GM23338 (cell line): ENCODE measurements at regions not wholly inside any gene's neighbourhood (a gene's known extent, or its start where the extent isn't known, plus 50 kb on each side); places are given as distances from the start of the nearest gene placed in this dataset.

Source experiments
- ATAC-seq: fragments of 200-7000 bp; cut with Tn5 transposase; 3 replicates; pipeline ENCODE4 v1.9.1; 2020
- DNase-seq: peaks from one replicate; pipeline ENCODE4 v3.0.0-alpha.2; 2015; ENCODE audit warnings: low spot score
- H2AFZ ChIP-seq: fragments of 200-600 bp; sonication (generic); 2 replicates; pipeline ENCODE4 v1.8.0; 2016; ENCODE audit warnings: antibody characterized with exemption, mild to moderate bottlenecking, moderate library complexity
- H3F3A ChIP-seq: fragments of 200-600 bp; sonication (generic); replicated peaks from 2 replicates; pipeline ENCODE4 v1.8.0; 2017; ENCODE audit warnings: antibody characterized with exemption, mixed run types, low read depth
- H3K27ac ChIP-seq: fragments of 200-600 bp; sonication (generic); 2 replicates; pipeline ENCODE4 v1.6.1; 2016; ENCODE audit warnings: low read depth
- H3K27me3 ChIP-seq: fragments of 200-600 bp; sonication (generic); 2 replicates; pipeline ENCODE4 v1.8.0; 2016; ENCODE audit warnings: mild to moderate bottlenecking, mixed run types, moderate library complexity; ENCODE audit not compliant: insufficient read depth
- H3K36me3 ChIP-seq: fragments of 200-600 bp; sonication (generic); 2 replicates; pipeline ENCODE4 v1.8.0; 2016; ENCODE audit warnings: mild to moderate bottlenecking; ENCODE audit not compliant: insufficient read depth
- H3K4me1 ChIP-seq: fragments of 200-600 bp; sonication (generic); 2 replicates; pipeline ENCODE4 v1.8.0; 2016; ENCODE audit warnings: mild to moderate bottlenecking, moderate library complexity; ENCODE audit not compliant: insufficient read depth
- H3K4me2 ChIP-seq: fragments of 200-600 bp; sonication (generic); 2 replicates; pipeline ENCODE4 v1.7.1; 2017; ENCODE audit warnings: mixed run types
- H3K4me3 ChIP-seq: fragments of 200-600 bp; sonication (generic); 2 replicates; pipeline ENCODE4 v1.6.1; 2016; ENCODE audit warnings: mixed run types
- H3K79me2 ChIP-seq: fragments of 200-600 bp; sonication (generic); replicated peaks from 2 replicates; pipeline ENCODE4 v1.8.0; 2017; ENCODE audit warnings: mild to moderate bottlenecking; ENCODE audit not compliant: insufficient read depth
- H3K9me2 ChIP-seq: fragments of 200-600 bp; sonication (generic); 2 replicates; pipeline ENCODE4 v1.8.0; 2017; ENCODE audit not compliant: insufficient read depth
- H4K20me1 ChIP-seq: fragments of 200-600 bp; sonication (generic); replicated peaks from 2 replicates; pipeline ENCODE4 v1.8.0; 2017; ENCODE audit warnings: mild to moderate bottlenecking; ENCODE audit not compliant: insufficient read depth
- H3K27ac Mint-ChIP-seq: 2 replicates; pipeline ENCODE4 v1.8.0; 2020; ENCODE audit warnings: inconsistent platforms, mild to moderate bottlenecking, moderate library complexity, mixed read lengths
- H3K27me3 Mint-ChIP-seq: 3 replicates; pipeline ENCODE4 v1.8.0; 2022; ENCODE audit warnings: low read depth, mild to moderate bottlenecking, moderate library complexity, mixed read lengths, inconsistent platforms; ENCODE audit not compliant: insufficient read depth, poor library complexity
- H3K36me3 Mint-ChIP-seq: 3 replicates; pipeline ENCODE4 v1.8.0; 2021; ENCODE audit warnings: low read depth, mild to moderate bottlenecking, inconsistent platforms, moderate library complexity, mixed read lengths
- H3K4me1 Mint-ChIP-seq: 3 replicates; pipeline ENCODE4 v1.8.0; 2020; ENCODE audit warnings: mild to moderate bottlenecking, inconsistent platforms, mixed read lengths
- H3K4me3 Mint-ChIP-seq: 3 replicates; pipeline ENCODE4 v1.8.0; 2021; ENCODE audit warnings: moderate library complexity, mild to moderate bottlenecking, inconsistent platforms, mixed read lengths
- H3K9me3 Mint-ChIP-seq: 3 replicates; pipeline ENCODE4 v1.8.0; 2020; ENCODE audit warnings: moderate library complexity, mild to moderate bottlenecking, inconsistent platforms, mixed read lengths
- CREB1 ChIP-seq: fragments of 250-450 bp; sonication (Bioruptor Pico); IDR thresholded peaks from 2 replicates; pipeline ENCODE4 v1.5.0; 2020; ENCODE audit warnings: low read depth, mild to moderate bottlenecking, moderate library complexity
- EZH2 ChIP-seq: fragments of 200-600 bp; sonication (generic); IDR thresholded peaks from one replicate; pipeline ENCODE4 v1.8.0; 2017; ENCODE audit warnings: antibody characterized with exemption, mild to moderate bottlenecking, low read depth; ENCODE audit not compliant: unreplicated experiment
- EZH2phosphoT487 ChIP-seq: fragments of 200-600 bp; sonication (generic); IDR thresholded peaks from one replicate; pipeline ENCODE4 v1.8.1; 2018; ENCODE audit warnings: antibody characterized with exemption; ENCODE audit not compliant: unreplicated experiment
- JUNB ChIP-seq: IDR thresholded peaks from one replicate; pipeline ENCODE4 v1.6.1; 2016; ENCODE audit warnings: antibody characterized with exemption; ENCODE audit not compliant: unreplicated experiment
- NANOG ChIP-seq: IDR thresholded peaks from 2 replicates; pipeline ENCODE4 v1.6.1; 2016; ENCODE audit warnings: antibody characterized with exemption, borderline replicate concordance
- POLR2AphosphoS5 ChIP-seq: IDR thresholded peaks from 2 replicates; pipeline ENCODE4 v1.6.1; 2016; ENCODE audit warnings: antibody characterized with exemption, low read depth
- STAT1 ChIP-seq: IDR thresholded peaks from one replicate; pipeline ENCODE4 v1.6.1; 2016; ENCODE audit warnings: antibody characterized with exemption; ENCODE audit not compliant: unreplicated experiment
- ZNF114 ChIP-seq: fragments of 250-450 bp; sonication (Bioruptor Pico); IDR thresholded peaks from 2 replicates; pipeline ENCODE4 v1.5.0; 2020; ENCODE audit warnings: mild to moderate bottlenecking, moderate library complexity
- ZNF331 ChIP-seq: fragments of 250-450 bp; sonication (Bioruptor Pico); IDR thresholded peaks from 2 replicates; pipeline ENCODE4 v1.5.0; 2020; ENCODE audit warnings: low read depth, mild to moderate bottlenecking, moderate library complexity
- TF ChIP-seq, protein P1 (sequence below): IDR thresholded peaks from 2 replicates; pipeline ENCODE4 v1.6.1; 2016; ENCODE audit warnings: antibody characterized with exemption
- TF ChIP-seq, protein P2 (sequence below): IDR thresholded peaks from one replicate; pipeline ENCODE4 v1.6.1; 2018; ENCODE audit warnings: antibody characterized with exemption; ENCODE audit not compliant: unreplicated experiment
- TF ChIP-seq, protein P3 (sequence below), 2 experiments: fragments of 200-600 bp in 1 of 2; sonication (generic) in 1 of 2; conservative IDR thresholded peaks; 2 replicates each; pipeline versions ENCODE4 v1.5.1 to v1.6.1; 2016 to 2017; ENCODE audit warnings: antibody characterized with exemption in 2 of 2, low read depth in 2 of 2, mild to moderate bottlenecking in 2 of 2, moderate library complexity in 1 of 2
- TF ChIP-seq, protein P4 (sequence below): fragments of 250-450 bp; sonication (Bioruptor Pico); IDR thresholded peaks from 2 replicates; pipeline ENCODE4 v1.5.0; 2020; ENCODE audit warnings: mild to moderate bottlenecking, moderate library complexity

DNA sequence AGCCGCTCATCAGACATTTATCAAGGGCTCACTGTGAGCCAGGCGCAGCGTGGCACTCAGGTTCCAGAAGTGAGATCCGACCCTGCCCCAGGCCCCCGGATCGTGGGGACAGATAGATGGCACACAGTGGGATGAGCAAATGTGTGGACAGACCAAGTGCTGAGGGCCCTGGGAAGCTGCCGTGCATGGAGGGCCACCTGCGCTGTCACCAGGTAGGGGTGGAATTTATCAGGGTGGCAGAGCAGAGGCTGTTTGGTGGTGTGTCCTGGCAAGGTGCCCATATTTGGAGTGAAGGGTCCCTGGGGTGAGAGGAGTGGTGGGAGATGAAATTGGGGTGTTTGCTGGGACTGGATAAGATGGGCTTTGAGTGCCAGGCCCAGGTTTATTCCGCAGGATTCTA, 92.8 kb upstream of the HS6ST1 start:
- Mint-ChIP-seq H3K27me3 (peaks cover 23% of the 10 kb centered on the region), H3K27ac (no peak overlapping the region), H3K36me3 (no peaks in the 10 kb centered on the region), H3K9me3 (0 out of 3 replicates have a peak, but pooled peaks cover 7% of the 10 kb centered on the region), H3K4me3 (no peak overlapping the region), H3K4me1 (peaks cover 35% of the 10 kb centered on the region)
- TF ChIP-seq, protein P1, sequence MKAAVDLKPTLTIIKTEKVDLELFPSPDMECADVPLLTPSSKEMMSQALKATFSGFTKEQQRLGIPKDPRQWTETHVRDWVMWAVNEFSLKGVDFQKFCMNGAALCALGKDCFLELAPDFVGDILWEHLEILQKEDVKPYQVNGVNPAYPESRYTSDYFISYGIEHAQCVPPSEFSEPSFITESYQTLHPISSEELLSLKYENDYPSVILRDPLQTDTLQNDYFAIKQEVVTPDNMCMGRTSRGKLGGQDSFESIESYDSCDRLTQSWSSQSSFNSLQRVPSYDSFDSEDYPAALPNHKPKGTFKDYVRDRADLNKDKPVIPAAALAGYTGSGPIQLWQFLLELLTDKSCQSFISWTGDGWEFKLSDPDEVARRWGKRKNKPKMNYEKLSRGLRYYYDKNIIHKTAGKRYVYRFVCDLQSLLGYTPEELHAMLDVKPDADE, result no peak
- TF ChIP-seq, protein P2, sequence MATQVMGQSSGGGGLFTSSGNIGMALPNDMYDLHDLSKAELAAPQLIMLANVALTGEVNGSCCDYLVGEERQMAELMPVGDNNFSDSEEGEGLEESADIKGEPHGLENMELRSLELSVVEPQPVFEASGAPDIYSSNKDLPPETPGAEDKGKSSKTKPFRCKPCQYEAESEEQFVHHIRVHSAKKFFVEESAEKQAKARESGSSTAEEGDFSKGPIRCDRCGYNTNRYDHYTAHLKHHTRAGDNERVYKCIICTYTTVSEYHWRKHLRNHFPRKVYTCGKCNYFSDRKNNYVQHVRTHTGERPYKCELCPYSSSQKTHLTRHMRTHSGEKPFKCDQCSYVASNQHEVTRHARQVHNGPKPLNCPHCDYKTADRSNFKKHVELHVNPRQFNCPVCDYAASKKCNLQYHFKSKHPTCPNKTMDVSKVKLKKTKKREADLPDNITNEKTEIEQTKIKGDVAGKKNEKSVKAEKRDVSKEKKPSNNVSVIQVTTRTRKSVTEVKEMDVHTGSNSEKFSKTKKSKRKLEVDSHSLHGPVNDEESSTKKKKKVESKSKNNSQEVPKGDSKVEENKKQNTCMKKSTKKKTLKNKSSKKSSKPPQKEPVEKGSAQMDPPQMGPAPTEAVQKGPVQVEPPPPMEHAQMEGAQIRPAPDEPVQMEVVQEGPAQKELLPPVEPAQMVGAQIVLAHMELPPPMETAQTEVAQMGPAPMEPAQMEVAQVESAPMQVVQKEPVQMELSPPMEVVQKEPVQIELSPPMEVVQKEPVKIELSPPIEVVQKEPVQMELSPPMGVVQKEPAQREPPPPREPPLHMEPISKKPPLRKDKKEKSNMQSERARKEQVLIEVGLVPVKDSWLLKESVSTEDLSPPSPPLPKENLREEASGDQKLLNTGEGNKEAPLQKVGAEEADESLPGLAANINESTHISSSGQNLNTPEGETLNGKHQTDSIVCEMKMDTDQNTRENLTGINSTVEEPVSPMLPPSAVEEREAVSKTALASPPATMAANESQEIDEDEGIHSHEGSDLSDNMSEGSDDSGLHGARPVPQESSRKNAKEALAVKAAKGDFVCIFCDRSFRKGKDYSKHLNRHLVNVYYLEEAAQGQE, result no peak
- TF ChIP-seq CREB1 (CRISPR knock-in tag) (no peak), POLR2AphosphoS5 (no peak), JUNB (no peak), STAT1 (no peak), NANOG (no peak), EZH2 (no peak), ZNF331 (no peak), ZNF114 (CRISPR knock-in tag) (no peak), EZH2phosphoT487 (no peak)
- TF ChIP-seq, protein P3, sequence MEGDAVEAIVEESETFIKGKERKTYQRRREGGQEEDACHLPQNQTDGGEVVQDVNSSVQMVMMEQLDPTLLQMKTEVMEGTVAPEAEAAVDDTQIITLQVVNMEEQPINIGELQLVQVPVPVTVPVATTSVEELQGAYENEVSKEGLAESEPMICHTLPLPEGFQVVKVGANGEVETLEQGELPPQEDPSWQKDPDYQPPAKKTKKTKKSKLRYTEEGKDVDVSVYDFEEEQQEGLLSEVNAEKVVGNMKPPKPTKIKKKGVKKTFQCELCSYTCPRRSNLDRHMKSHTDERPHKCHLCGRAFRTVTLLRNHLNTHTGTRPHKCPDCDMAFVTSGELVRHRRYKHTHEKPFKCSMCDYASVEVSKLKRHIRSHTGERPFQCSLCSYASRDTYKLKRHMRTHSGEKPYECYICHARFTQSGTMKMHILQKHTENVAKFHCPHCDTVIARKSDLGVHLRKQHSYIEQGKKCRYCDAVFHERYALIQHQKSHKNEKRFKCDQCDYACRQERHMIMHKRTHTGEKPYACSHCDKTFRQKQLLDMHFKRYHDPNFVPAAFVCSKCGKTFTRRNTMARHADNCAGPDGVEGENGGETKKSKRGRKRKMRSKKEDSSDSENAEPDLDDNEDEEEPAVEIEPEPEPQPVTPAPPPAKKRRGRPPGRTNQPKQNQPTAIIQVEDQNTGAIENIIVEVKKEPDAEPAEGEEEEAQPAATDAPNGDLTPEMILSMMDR (conservative IDR thresholded peaks at IDR 0.05; ENCODE audit: low read depth in 2 of 2), result no peak
- TF ChIP-seq, protein P4, sequence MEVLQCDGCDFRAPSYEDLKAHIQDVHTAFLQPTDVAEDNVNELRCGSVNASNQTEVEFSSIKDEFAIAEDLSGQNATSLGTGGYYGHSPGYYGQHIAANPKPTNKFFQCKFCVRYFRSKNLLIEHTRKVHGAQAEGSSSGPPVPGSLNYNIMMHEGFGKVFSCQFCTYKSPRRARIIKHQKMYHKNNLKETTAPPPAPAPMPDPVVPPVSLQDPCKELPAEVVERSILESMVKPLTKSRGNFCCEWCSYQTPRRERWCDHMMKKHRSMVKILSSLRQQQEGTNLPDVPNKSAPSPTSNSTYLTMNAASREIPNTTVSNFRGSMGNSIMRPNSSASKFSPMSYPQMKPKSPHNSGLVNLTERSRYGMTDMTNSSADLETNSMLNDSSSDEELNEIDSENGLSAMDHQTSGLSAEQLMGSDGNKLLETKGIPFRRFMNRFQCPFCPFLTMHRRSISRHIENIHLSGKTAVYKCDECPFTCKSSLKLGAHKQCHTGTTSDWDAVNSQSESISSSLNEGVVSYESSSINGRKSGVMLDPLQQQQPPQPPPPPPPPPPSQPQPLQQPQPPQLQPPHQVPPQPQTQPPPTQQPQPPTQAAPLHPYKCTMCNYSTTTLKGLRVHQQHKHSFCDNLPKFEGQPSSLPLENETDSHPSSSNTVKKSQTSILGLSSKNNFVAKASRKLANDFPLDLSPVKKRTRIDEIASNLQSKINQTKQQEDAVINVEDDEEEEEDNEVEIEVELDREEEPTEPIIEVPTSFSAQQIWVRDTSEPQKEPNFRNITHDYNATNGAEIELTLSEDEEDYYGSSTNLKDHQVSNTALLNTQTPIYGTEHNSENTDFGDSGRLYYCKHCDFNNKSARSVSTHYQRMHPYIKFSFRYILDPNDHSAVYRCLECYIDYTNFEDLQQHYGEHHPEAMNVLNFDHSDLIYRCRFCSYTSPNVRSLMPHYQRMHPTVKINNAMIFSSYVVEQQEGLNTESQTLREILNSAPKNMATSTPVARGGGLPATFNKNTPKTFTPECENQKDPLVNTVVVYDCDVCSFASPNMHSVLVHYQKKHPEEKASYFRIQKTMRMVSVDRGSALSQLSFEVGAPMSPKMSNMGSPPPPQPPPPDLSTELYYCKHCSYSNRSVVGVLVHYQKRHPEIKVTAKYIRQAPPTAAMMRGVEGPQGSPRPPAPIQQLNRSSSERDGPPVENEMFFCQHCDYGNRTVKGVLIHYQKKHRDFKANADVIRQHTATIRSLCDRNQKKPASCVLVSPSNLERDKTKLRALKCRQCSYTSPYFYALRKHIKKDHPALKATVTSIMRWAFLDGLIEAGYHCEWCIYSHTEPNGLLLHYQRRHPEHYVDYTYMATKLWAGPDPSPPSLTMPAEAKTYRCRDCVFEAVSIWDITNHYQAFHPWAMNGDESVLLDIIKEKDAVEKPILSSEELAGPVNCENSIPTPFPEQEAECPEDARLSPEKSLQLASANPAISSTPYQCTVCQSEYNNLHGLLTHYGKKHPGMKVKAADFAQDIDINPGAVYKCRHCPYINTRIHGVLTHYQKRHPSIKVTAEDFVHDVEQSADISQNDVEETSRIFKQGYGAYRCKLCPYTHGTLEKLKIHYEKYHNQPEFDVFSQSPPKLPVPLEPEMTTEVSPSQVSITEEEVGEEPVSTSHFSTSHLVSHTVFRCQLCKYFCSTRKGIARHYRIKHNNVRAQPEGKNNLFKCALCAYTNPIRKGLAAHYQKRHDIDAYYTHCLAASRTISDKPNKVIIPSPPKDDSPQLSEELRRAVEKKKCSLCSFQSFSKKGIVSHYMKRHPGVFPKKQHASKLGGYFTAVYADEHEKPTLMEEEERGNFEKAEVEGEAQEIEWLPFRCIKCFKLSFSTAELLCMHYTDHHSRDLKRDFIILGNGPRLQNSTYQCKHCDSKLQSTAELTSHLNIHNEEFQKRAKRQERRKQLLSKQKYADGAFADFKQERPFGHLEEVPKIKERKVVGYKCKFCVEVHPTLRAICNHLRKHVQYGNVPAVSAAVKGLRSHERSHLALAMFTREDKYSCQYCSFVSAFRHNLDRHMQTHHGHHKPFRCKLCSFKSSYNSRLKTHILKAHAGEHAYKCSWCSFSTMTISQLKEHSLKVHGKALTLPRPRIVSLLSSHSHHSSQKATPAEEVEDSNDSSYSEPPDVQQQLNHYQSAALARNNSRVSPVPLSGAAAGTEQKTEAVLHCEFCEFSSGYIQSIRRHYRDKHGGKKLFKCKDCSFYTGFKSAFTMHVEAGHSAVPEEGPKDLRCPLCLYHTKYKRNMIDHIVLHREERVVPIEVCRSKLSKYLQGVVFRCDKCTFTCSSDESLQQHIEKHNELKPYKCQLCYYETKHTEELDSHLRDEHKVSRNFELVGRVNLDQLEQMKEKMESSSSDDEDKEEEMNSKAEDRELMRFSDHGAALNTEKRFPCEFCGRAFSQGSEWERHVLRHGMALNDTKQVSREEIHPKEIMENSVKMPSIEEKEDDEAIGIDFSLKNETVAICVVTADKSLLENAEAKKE, result no peak
- Histone ChIP-seq H3K79me2 (no peaks in the 10 kb centered on the region), H3K27ac (no peak overlapping the region), H2AFZ (no peak overlapping the region), H3F3A (no peaks in the 10 kb centered on the region), H3K4me2 (no peak overlapping the region), H3K4me1 (peaks cover 20% of the 10 kb centered on the region), H3K4me3 (no peak overlapping the region), H4K20me1 (no peaks in the 10 kb centered on the region), H3K36me3 (no peaks in the 10 kb centered on the region), H3K27me3 (no peaks in the 10 kb centered on the region), H3K9me2 (no peaks in the 10 kb centered on the region; the same call in 1 of the 2 replicates)
- ATAC-seq (no peak), DNase-seq (no peak)
